ENCODE measurements at regions not wholly inside any gene's neighbourhood (a gene's known extent, or its start where the extent isn't known, plus 50 kb on each side); places are given as distances from the start of the nearest gene placed in this dataset.

DNA sequence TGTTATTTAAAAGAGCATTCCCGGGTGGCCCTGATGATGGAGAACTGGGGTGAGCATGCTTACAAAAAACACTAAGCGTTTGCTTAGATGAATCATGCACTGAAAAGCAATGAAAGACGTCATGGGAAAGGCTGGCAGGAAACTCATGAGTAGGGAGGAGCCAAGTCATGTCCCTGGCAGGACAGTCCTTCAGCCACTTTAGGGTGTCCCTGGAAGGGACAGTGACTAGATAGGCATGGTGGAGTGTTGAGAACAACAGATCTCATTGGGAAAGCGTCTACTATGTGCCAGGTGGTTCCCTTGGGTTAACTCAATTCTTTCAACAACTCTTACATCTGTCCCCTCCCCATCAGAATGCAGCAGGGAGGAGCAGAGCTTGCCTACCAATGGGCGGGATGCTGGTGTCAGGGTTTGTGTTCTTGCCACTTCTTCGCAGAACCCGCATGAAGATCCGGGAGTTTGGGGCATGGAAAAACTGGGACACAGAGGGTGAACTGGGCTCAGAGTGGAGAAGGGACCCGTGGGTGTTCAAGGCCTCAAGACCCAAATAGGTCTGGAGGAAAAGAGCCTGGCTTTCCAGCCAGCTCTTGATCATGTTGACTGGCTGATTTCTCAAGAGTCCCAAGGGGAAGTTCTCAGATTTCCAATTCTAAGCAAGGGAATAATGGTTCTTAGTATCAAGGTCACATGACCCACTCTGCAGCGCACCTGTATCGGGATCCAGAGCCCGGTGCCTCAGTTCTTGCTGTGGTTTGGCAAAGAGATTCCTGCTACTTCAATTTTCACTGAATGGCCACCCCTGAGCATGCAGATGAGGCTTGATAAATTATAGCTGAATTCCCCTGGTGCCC is 653.9 kb upstream of the TBX3 start:
- no peak for TF ChIP-seq YY1 (IDR thresholded peaks at IDR 0.05; ENCODE audit: low read depth, low read length)
- TF ChIP-seq, protein P1, sequence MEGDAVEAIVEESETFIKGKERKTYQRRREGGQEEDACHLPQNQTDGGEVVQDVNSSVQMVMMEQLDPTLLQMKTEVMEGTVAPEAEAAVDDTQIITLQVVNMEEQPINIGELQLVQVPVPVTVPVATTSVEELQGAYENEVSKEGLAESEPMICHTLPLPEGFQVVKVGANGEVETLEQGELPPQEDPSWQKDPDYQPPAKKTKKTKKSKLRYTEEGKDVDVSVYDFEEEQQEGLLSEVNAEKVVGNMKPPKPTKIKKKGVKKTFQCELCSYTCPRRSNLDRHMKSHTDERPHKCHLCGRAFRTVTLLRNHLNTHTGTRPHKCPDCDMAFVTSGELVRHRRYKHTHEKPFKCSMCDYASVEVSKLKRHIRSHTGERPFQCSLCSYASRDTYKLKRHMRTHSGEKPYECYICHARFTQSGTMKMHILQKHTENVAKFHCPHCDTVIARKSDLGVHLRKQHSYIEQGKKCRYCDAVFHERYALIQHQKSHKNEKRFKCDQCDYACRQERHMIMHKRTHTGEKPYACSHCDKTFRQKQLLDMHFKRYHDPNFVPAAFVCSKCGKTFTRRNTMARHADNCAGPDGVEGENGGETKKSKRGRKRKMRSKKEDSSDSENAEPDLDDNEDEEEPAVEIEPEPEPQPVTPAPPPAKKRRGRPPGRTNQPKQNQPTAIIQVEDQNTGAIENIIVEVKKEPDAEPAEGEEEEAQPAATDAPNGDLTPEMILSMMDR (IDR thresholded peaks at IDR 0.05; ENCODE audit: control extremely low read depth in 1 of 3, insufficient read depth in 1 of 3, low read depth in 1 of 3, low read length in 3 of 3) = no peak

Data from H1 (cell line).